ENCODE measurements at regions not wholly inside any gene's neighbourhood (a gene's known extent, or its start where the extent isn't known, plus 50 kb on each side); places are given as distances from the start of the nearest gene placed in this dataset.
"Not testable (repeated sequence)": the region's sequence is repeated elsewhere in the genome, so short reads cannot be mapped to it uniquely, and the experiment has no call there.

DNA sequence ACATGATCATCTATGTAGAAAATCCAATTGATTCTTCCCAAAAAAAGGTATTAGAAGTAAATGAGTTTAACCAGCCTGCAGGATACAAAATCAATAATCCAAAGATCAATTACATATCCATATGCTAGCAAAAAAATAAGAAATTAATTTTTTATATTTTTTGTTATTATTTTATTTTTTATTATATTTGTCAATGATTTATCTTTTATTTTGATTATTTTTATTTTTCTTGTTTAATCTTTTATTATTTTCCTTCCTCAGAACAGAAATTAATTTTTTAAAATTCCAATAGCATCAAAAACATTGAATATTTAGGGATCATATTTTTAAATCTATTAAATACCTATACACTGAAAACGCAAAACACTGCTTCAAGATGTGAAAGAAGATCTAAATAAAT is 331.2 kb downstream of the PLPP3 start (continued):
- no peak for TF ChIP-seq RFX5 (IDR thresholded peaks at IDR 0.05; ENCODE audit: borderline replicate concordance, low read depth, low read length)
- TF ChIP-seq SIN3A (conservative IDR thresholded peaks at IDR 0.05 in 1 of 2, IDR thresholded peaks at IDR 0.05 in 1 of 2; ENCODE audit: low read depth in 1 of 2, low read length in 2 of 2): no peak
- TF ChIP-seq HDAC6 (IDR thresholded peaks at IDR 0.05; ENCODE audit: low read depth, low read length): no peak
- no peak for TF ChIP-seq YY1 (IDR thresholded peaks at IDR 0.05; ENCODE audit: low read depth, low read length)
- no peak for TF ChIP-seq NRF1 (IDR thresholded peaks at IDR 0.05; ENCODE audit: low read depth, low read length)

GRCh38 chr1:56246726-56247125 is 332.6 kb downstream of the PLPP3 start:
- H2BK20ac ChIP-seq (ENCODE audit: low read length); H3K56ac ChIP-seq (replicated peaks; ENCODE audit: insufficient read length, low read depth, low read length); DNase-seq (ENCODE audit: low read depth in 1 of 2, low spot score in 2 of 2); H3K23ac ChIP-seq (ENCODE audit: insufficient read length); H3K14ac ChIP-seq (ENCODE audit: insufficient read length); H4K8ac ChIP-seq (ENCODE audit: extremely low read depth, insufficient read depth, low read length); H4K5ac ChIP-seq (ENCODE audit: insufficient read length, low read depth, low read length); H2AK5ac ChIP-seq (ENCODE audit: low read depth, low read length); H3K27ac ChIP-seq (ENCODE audit: low read depth, low read length); H3K36me3 ChIP-seq (ENCODE audit: control insufficient read depth in 2 of 4, insufficient read depth in 4 of 4, low read length in 3 of 4); H4K20me1 ChIP-seq (replicated peaks in 1 of 2; ENCODE audit: control insufficient read depth in 1 of 2, insufficient read depth in 2 of 2, low read length in 2 of 2); POLR2A ChIA-PET (ENCODE audit: partially characterized antibody); H3K23me2 ChIP-seq (ENCODE audit: low read depth, low read length); H2BK5ac ChIP-seq (ENCODE audit: low read depth, low read length); H3K79me1 ChIP-seq (ENCODE audit: low read depth, low read length); H2BK12ac ChIP-seq (ENCODE audit: low read depth, low read length); H3K4me1 ChIP-seq (replicated peaks in 1 of 4; ENCODE audit: control insufficient read depth in 3 of 4, insufficient read depth in 4 of 4, low read length in 3 of 4); H3K18ac ChIP-seq (ENCODE audit: extremely low read depth, low read length); H2BK120ac ChIP-seq (replicated peaks; ENCODE audit: low read depth, low read length); H3K79me2 ChIP-seq (ENCODE audit: control insufficient read depth in 1 of 2, insufficient read depth in 2 of 2, low read length in 2 of 2); H2BK15ac ChIP-seq (ENCODE audit: low read length); H3K9ac ChIP-seq (replicated peaks in 1 of 4; ENCODE audit: extremely low read depth in 1 of 4, low read depth in 3 of 4, low read length in 3 of 4); H3K4me3 ChIP-seq (ENCODE audit: extremely low read depth in 1 of 4, insufficient read depth in 2 of 4, low read depth in 3 of 4, low read length in 4 of 4); H3K4me2 ChIP-seq (ENCODE audit: insufficient read depth in 1 of 2, low read depth in 2 of 2, low read length in 2 of 2); H2AFZ ChIP-seq (ENCODE audit: low read length); H3K9me3 ChIP-seq (ENCODE audit: insufficient read depth in 2 of 2, low read depth in 1 of 2, low read length in 1 of 2); H3K27me3 ChIP-seq (replicated peaks in 1 of 4; ENCODE audit: control insufficient read depth in 3 of 4, extremely low read depth in 1 of 4, insufficient read depth in 3 of 4, low read length in 3 of 4); H4K91ac ChIP-seq (replicated peaks; ENCODE audit: insufficient read length, low read length); FAIRE-seq; H3K4ac ChIP-seq (replicated peaks; ENCODE audit: insufficient read length, low read depth, low read length): not testable (repeated sequence)
- CTCF ChIA-PET (ENCODE audit: partially characterized antibody): interaction anchor here (0.6 kb wide), 1 partner anchor 13 kb away, joined by 4 read pairs; no protein-coding TSS in a partner anchor
- 88% methylated on average over 2 of the region's 2 CpGs; no CpG with 5 or more reads in 1 of the 2 experiments for WGBS, 2 experiments (ENCODE audit: extremely low coverage in 1 of 2, insufficient coverage in 1 of 2, insufficient read length in 1 of 2, insufficient replicate concordance in 2 of 2, low coverage in 1 of 2, low lambda C conversion rate in 2 of 2, missing lambda C conversion rate in 1 of 2)
